GM19035 (cell line): ENCODE measurements at regions not wholly inside any gene's neighbourhood (a gene's known extent, or its start where the extent isn't known, plus 50 kb on each side); places are given as distances from the start of the nearest gene placed in this dataset.
"Not testable (repeated sequence)": the region's sequence is repeated elsewhere in the genome, so short reads cannot be mapped to it uniquely, and the experiment has no call there.

ENCODE experiments used
- ATAC-seq: cut with Tn5 transposase; IDR thresholded peaks from one replicate; pipeline ENCODE4 v1.9.1; 2021; ENCODE audit not compliant: unreplicated experiment

- ATAC-seq: no peak
These were observed 202.6 kb upstream of the VCX start for GRCh38 chrX:7640392-7640791.

- ATAC-seq: no peak
These were observed 204.8 kb upstream of the VCX start for GRCh38 chrX:7638078-7638710.

- ATAC-seq: no peak
These were observed 205.9 kb upstream of the VCX start for GRCh38 chrX:7637066-7637465.

- ATAC-seq: no peak
These were observed 207.4 kb upstream of the VCX start for GRCh38 chrX:7635604-7636003.

- ATAC-seq: no peak
These were observed 222.4 kb upstream of the VCX start for GRCh38 chrX:7620560-7620959.

GRCh38 chrX:7617994-7618393, 225.0 kb upstream of the VCX start:
- no peak for ATAC-seq

GRCh38 chrX:7614616-7615015, 228.4 kb upstream of the VCX start:
- no peak for ATAC-seq

GRCh38 chrX:7608625-7609024, 234.3 kb upstream of the VCX start:
- not testable (repeated sequence) for ATAC-seq

GRCh38 chrX:7606039-7606652, 236.8 kb upstream of the VCX start:
- ATAC-seq: no peak

- ATAC-seq: no peak
These were observed 239.6 kb upstream of the VCX start for GRCh38 chrX:7603387-7603786.

- ATAC-seq: no peak
These were observed 246.1 kb upstream of the VCX start for GRCh38 chrX:7596822-7597221.

GRCh38 chrX:7593370-7593769, 249.6 kb upstream of the VCX start:
- not testable (repeated sequence) for ATAC-seq

- ATAC-seq: no peak
These were observed 256.8 kb upstream of the VCX start for GRCh38 chrX:7586126-7586525.

GRCh38 chrX:7582191-7582590, 260.8 kb upstream of the VCX start:
- no peak for ATAC-seq

- no peak for ATAC-seq
These were observed 262.8 kb upstream of the VCX start for GRCh38 chrX:7580127-7580526.

GRCh38 chrX:7574325-7574724, 268.6 kb upstream of the VCX start:
- ATAC-seq: no peak

- no peak for ATAC-seq
These were observed 272.4 kb upstream of the VCX start for GRCh38 chrX:7570432-7571029.

- no peak for ATAC-seq
These were observed 274.4 kb upstream of the VCX start for GRCh38 chrX:7568597-7568996.

- no peak for ATAC-seq
These were observed 274.8 kb upstream of the VCX start for GRCh38 chrX:7568130-7568529.

- ATAC-seq: no peak
These were observed 290.2 kb upstream of the VCX start for GRCh38 chrX:7552760-7553159.

- ATAC-seq: no peak
These were observed 296.4 kb upstream of the VCX start for GRCh38 chrX:7546551-7547080.

- no peak for ATAC-seq
These were observed 297.4 kb upstream of the VCX start for GRCh38 chrX:7545564-7545963.
